Transverse colon (tissue), 4 donors: ENCODE measurements at regions not wholly inside any gene's neighbourhood (a gene's known extent, or its start where the extent isn't known, plus 50 kb on each side); places are given as distances from the start of the nearest gene placed in this dataset.

Experiments
- DNase-seq: peaks from one replicate; pipeline ENCODE4 v3.0.0-alpha.2; 2019
- H3K27ac ChIP-seq, 4 donors: fragments of 200-600 bp; sonication (generic); 2 replicates each; pipeline ENCODE4 v1.5.1; 2016 to 2018; ENCODE audit warnings: inconsistent platforms in 4 of 4
- H3K27me3 ChIP-seq: fragments of 200-600 bp; sonication (generic); 2 replicates; pipeline ENCODE4 v1.5.1; 2017; ENCODE audit warnings: inconsistent platforms
- H3K36me3 ChIP-seq, 4 donors: fragments of 200-600 bp; sonication (generic); 2 replicates each; pipeline ENCODE4 v1.5.1; 2017 to 2019; ENCODE audit warnings: inconsistent platforms in 4 of 4
- H3K4me1 ChIP-seq, 4 donors: fragments of 200-600 bp; sonication (generic); 2 replicates each; pipeline ENCODE4 v1.5.1; 2017 to 2020; ENCODE audit warnings: inconsistent platforms in 4 of 4
- H3K4me3 ChIP-seq, 4 donors: fragments of 200-600 bp; sonication (generic); 1 replicate in 1 of 4; 2 replicates in 3 of 4; pipeline versions ENCODE4 v1.5.1 to v1.6.1; 2017 to 2019; ENCODE audit warnings: inconsistent platforms in 4 of 4
- H3K9me3 ChIP-seq, 2 donors: fragments of 200-600 bp; sonication (generic); 2 replicates each; pipeline ENCODE4 v1.5.1; 2017 to 2019; ENCODE audit warnings: inconsistent platforms in 2 of 2
- CTCF ChIP-seq, 5 experiments: fragments of 200-600 bp in 3 of 5; fragments of 450-650 bp in 2 of 5; sonication (generic) in 3 of 5; IDR thresholded peaks; 1 replicate in 2 of 5; 2 replicates in 3 of 5; pipeline ENCODE4 v1.5.1; 2016 to 2017; ENCODE audit warnings: antibody characterized with exemption in 5 of 5, inconsistent platforms in 3 of 5, mild to moderate bottlenecking in 2 of 5, moderate library complexity in 1 of 5
- EP300 ChIP-seq: sonication (generic); formaldehyde crosslinking; IDR thresholded peaks from one replicate; pipeline ENCODE4 v1.6.1; 2017; ENCODE audit warnings: antibody characterized with exemption, low read depth
- POLR2A ChIP-seq: fragments of 450-650 bp; IDR thresholded peaks from one replicate; pipeline ENCODE4 v1.6.1; 2016; ENCODE audit warnings: antibody characterized with exemption, mild to moderate bottlenecking, moderate library complexity
- POLR2AphosphoS5 ChIP-seq, 3 donors: sonication (generic); formaldehyde crosslinking; IDR thresholded peaks; one replicate each; pipeline ENCODE4 v1.6.1; 2016; ENCODE audit warnings: antibody characterized with exemption in 3 of 3
- WGBS, 2 donors: methylation state at CpG; one replicate each; pipeline ENCODE4 v1.1.5; 2018; ENCODE audit warnings: low coverage in 1 of 2; 5-methylcytosine and 5-hydroxymethylcytosine counted together
- in situ Hi-C, 4 donors: fragments of 200-750 bp; cut with MboI; loops; one replicate each; pipeline versions ENCODE4 v1.15.0 to v1.15.1; 2017; ENCODE audit warnings: low sequenced_read_pairs in 3 of 4, low pct_ligation_motif_present in 1 of 4, low pct_unique_long_range_greater_than_20kb in 1 of 4
- intact Hi-C: fragments of 100-400 bp; cut with DNase I; formaldehyde crosslinking; loops from one replicate; pipeline ENCODE4 v1.15.1; 2023; ENCODE audit warnings: low total_unique reads

GRCh38 chr14:101632520-101632919 is 71.2 kb downstream of the DIO3 start:
- intact Hi-C loops: loop anchor here (5.0 kb wide), 1 partner anchor 970 kb away; no protein-coding TSS in a partner anchor

GRCh38 chr14:101633276-101633675 is 72.0 kb downstream of the DIO3 start:
- H3K4me1 ChIP-seq: peaks cover 0 to 7% (median 4%) of the 10 kb centered on the region in 4 donors
- H3K27ac ChIP-seq: no peak overlapping the region
- H3K9me3 ChIP-seq: no peaks in the 10 kb centered on the region
- no peak for DNase-seq
- H3K36me3 ChIP-seq: no peaks in the 10 kb centered on the region
- in situ Hi-C loops: loop anchor here in 3 of 4 donors (10.0 to 25.0 kb wide), 2 partner anchors 778 to 796 kb away; partner anchors contain the start of gene MEG3 (in 2 of the 3)
- no peak overlapping the region for H3K4me3 ChIP-seq
- H3K27me3 ChIP-seq: peaks cover 6% of the 10 kb centered on the region
- no peak for TF ChIP-seq CTCF (IDR thresholded peaks at IDR 0.05)
- no peak for TF ChIP-seq POLR2A
- TF ChIP-seq POLR2AphosphoS5 (IDR thresholded peaks at IDR 0.05): no peak
- TF ChIP-seq EP300: no peak
- intact Hi-C loops: loop anchor here (5.0 kb wide), 1 partner anchor 971 kb away; no protein-coding TSS in a partner anchor
- WGBS, 2 donors: 69% methylated on average over 10 of the region's 10 CpGs; no CpG with 5 or more reads in 1 of the 2 donors

More at GRCh38 chr14:101632520-101632919, 71.2 kb downstream of the DIO3 start:
- 50 to 92% methylated on average over 1 to 8 of the region's 8 CpGs for WGBS, 2 donors
- no peak for TF ChIP-seq POLR2AphosphoS5 (IDR thresholded peaks at IDR 0.05)
- TF ChIP-seq CTCF (IDR thresholded peaks at IDR 0.05): no peak
- TF ChIP-seq EP300: no peak
- no peak for TF ChIP-seq POLR2A
- Histone ChIP-seq H3K4me3 (no peak overlapping the region), H3K4me1 (peaks cover 0 to 13% (median 7%) of the 10 kb centered on the region in 4 donors), H3K9me3 (no peaks in the 10 kb centered on the region), H3K36me3 (no peaks in the 10 kb centered on the region), H3K27ac (no peak overlapping the region), H3K27me3 (peaks cover 6% of the 10 kb centered on the region)
- in situ Hi-C loops: loop anchor here in 3 of 4 donors (10.0 to 25.0 kb wide), 2 partner anchors 778 to 795 kb away; partner anchors contain the start of gene MEG3 (in 2 of the 3)
- DNase-seq: no peak

- H3K36me3 ChIP-seq: no peaks in the 10 kb centered on the region
- H3K4me1 ChIP-seq: no peaks in the 10 kb centered on the region
- in situ Hi-C loops (loop anchor here in 3 of 4 donors (10.0 to 25.0 kb wide), 2 partner anchors 780 to 797 kb away; partner anchors contain the start of gene MEG3 (in 2 of the 3)), intact Hi-C loops (loop anchor here (5.0 kb wide), 1 partner anchor 972 kb away; no protein-coding TSS in a partner anchor)
- H3K27me3 ChIP-seq: peaks cover 11% of the 10 kb centered on the region
- no peak overlapping the region for H3K27ac ChIP-seq
- no peak overlapping the region for H3K4me3 ChIP-seq
- WGBS, 2 donors: 78 to 81% methylated on average over 8 to 20 of the region's 20 CpGs
- no peak for TF ChIP-seq CTCF (IDR thresholded peaks at IDR 0.05)
- no peak for TF ChIP-seq POLR2A
- no peak for TF ChIP-seq EP300
- TF ChIP-seq POLR2AphosphoS5 (IDR thresholded peaks at IDR 0.05): no peak
- no peak for DNase-seq
- H3K9me3 ChIP-seq: no peaks in the 10 kb centered on the region
These were observed 73.0 kb downstream of the DIO3 start for GRCh38 chr14:101634202-101634849.

- H3K27ac ChIP-seq: no peak overlapping the region
- no peaks in the 10 kb centered on the region for H3K9me3 ChIP-seq
- H3K36me3 ChIP-seq: no peaks in the 10 kb centered on the region
- in situ Hi-C loops (loop anchor here in 3 of 4 donors (10.0 to 25.0 kb wide), 2 partner anchors 780 to 798 kb away; partner anchors contain the start of gene MEG3 (in 2 of the 3)), intact Hi-C loops (loop anchor here (5.0 kb wide), 1 partner anchor 973 kb away; no protein-coding TSS in a partner anchor)
- peaks cover 11% of the 10 kb centered on the region for H3K27me3 ChIP-seq
- 67 to 92% methylated on average over 2 to 52 of the region's 56 CpGs for WGBS, 2 donors
- no peak for TF ChIP-seq POLR2AphosphoS5 (IDR thresholded peaks at IDR 0.05)
- TF ChIP-seq EP300: no peak
- TF ChIP-seq CTCF (IDR thresholded peaks at IDR 0.05): no peak
- no peak for TF ChIP-seq POLR2A
- no peaks in the 10 kb centered on the region for H3K4me1 ChIP-seq
- no peak overlapping the region for H3K4me3 ChIP-seq
- no peak for DNase-seq
These were observed 73.8 kb downstream of the DIO3 start for GRCh38 chr14:101634850-101635748.
